NCI-H524 (cell line): ENCODE measurements at regions not wholly inside any gene's neighbourhood (a gene's known extent, or its start where the extent isn't known, plus 50 kb on each side); places are given as distances from the start of the nearest gene placed in this dataset.
"Not testable (repeated sequence)": the region's sequence is repeated elsewhere in the genome, so short reads cannot be mapped to it uniquely, and the experiment has no call there.

Experiments used
- DNase-seq, 2 experiments: peaks; one replicate each; lab custom pipeline; 2025; lab: John Stamatoyannopoulos, UW

DNA sequence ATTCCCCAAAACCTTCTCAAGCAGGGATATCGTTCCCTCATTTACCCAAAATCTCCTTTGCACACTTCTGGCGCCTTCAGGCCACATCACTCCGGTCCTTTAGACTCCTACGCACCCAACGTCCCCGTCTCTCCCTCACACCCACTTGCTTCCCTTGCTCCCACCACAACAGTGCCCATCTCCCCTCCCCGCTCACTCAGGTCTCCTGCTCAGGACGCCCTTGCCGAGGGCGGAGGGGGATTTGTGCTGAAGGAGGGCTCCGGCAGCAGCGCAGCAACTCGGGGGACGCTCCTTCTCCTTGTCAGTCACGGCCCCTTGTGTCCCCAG, 71.6 kb downstream of the PCMTD2 start:
- not testable (repeated sequence) for DNase-seq

DNA sequence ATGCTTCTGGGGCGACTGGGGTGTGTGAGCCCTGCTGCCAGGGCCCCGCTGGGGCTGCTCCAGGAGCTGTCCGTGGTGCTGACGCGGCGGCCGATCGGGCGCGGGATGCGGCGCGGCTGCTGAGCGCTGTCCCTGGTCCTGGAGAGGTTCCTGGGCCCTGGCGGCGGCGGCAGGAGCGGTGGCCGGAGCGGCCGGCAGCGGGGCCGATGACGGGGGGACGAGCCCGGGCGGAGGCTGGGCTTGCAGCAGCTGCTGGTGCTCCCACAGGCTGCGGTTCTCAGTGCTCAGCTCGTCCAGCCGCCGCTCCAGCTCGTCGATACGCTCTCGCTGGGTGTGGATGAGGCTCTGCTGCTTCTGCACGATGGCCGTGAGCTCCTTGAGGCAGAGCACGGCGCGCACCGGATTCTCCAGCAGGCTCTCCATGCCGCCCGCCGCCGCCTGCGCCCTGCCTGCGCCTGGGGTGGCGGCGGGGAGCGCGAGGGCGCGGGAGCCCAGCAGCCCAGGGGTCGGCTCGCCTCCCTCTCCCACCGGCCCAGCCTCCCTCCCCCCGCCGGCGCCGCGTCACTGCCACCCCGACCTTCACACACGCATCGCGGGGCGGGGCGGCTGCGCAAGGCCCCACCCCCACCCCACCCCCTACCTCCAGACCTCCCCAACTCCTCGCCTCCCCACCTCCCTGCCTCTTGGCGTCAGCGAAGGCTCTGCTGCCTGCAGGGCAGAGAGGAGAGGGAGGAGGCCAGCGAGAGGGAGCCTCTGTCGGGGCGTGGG, 72.2 kb downstream of the PCMTD2 start:
- DNase-seq: peak in 1 of 2 experiments; percentile 36

DNA sequence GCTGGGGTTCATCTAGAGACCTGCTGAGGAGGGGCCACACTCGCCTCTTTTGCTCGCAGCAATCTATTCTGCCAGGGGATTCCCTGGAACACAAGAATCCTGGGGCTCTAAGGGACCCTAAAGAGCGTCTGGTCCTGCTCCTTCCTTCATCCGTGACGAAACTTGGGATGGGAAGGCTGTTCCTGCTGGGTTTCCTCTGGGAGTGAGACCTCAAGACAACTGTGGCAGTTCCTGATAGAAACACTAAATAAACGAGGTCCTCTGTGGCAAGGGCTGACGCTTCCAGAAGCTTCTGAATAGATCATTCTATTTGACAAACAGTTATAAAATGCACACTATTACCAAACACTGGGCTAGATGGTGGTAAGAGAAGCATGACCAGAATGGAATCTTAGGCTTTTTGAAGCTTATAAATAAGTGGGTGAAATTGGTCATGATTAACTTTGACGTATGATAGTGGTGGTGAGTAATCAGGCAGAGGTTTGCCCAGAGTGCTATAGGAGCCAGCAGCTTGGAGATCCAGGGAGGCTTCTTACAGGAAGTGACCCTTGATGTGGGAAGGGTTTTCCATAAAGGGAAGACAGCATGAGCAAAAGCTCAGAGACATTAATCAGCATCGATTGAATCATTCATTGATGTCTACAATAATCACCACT, 73.2 kb downstream of the PCMTD2 start:
- not testable (repeated sequence) for DNase-seq

DNA sequence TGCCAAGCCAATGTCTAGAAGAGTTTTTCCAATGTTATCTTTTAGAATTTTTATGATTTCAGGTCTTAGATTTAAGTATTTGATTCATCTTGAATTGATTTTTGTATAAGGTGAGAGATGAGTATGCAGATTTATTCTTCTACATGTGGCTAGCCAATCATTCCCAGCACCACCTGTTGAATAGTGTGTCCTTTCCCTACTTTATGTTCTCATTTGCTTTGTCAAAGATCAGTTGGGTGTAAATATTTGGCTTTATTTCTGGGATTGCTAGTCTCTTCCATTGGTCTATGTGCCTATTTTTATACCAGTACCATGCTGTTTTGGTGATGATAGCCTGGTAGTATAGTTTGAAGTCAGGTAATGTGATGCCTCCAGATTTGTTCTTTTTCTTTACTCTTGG, 77.1 kb downstream of the PCMTD2 start:
- DNase-seq: not testable (repeated sequence)
